Endothelial cell of umbilical vein (primary cell): ENCODE measurements at regions not wholly inside any gene's neighbourhood (a gene's known extent, or its start where the extent isn't known, plus 50 kb on each side); places are given as distances from the start of the nearest gene placed in this dataset.

Source experiments
- CTCF ChIP-seq, 2 donors: IDR thresholded peaks; 1 replicate in 1 of 2; 2 replicates in 1 of 2; pipeline ENCODE4 v1.5.1; 2011; ENCODE audit warnings: low read length in 2 of 2, mild to moderate bottlenecking in 2 of 2, moderate library complexity in 2 of 2, control low read depth in 1 of 2, inconsistent platforms in 1 of 2, low read depth in 1 of 2; ENCODE audit not compliant: insufficient read depth in 1 of 2; ENCODE audit errors: extremely low read depth in 1 of 2
- JUN ChIP-seq: IDR thresholded peaks from 2 replicates; pipeline ENCODE4 v1.6.1; 2011; ENCODE audit warnings: borderline replicate concordance, low read depth; ENCODE audit not compliant: insufficient read length, insufficient read depth
- POLR2AphosphoS5 ChIP-seq: IDR thresholded peaks from 2 replicates; pipeline ENCODE4 v1.6.1; 2012; ENCODE audit warnings: low read depth, mild to moderate bottlenecking, control low read depth, low read length, moderate library complexity; ENCODE audit not compliant: insufficient read depth

DNA sequence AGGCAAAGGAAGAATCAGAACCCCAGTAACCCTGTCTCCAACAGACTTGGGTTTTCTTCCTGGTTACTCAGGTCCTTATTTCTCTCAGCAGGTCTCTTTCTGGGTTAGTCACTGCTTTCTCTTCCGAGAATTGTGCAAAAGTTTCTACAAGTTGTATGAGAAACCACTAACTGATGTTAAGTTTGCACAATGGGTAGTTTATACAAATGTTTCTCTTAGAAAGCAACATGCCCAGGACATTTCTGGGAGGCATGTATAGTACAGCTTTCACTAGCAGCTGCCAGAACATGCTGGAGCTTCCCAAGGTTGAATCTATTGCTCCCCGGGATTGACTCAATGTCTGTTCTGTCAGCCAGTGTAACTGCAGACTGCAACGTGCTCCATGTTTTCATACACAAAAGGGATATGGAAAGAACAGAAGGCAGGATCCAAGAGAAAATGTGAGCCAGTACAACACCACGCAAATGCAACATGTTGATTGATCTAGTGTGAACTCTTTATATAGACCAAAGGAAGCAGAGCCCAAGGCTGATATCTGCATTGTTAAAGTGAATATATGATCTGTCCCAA, 887.8 kb downstream of the MCTP2 start:
- no peak for TF ChIP-seq POLR2AphosphoS5
- no peak for TF ChIP-seq JUN
- TF ChIP-seq CTCF (IDR thresholded peaks at IDR 0.05; ENCODE audit: extremely low read depth in 1 of 2, insufficient read depth in 1 of 2, low read depth in 1 of 2, low read length in 2 of 2) = no peak
